ENCODE measurements at regions not wholly inside any gene's neighbourhood (a gene's known extent, or its start where the extent isn't known, plus 50 kb on each side); places are given as distances from the start of the nearest gene placed in this dataset.

GRCh38 chr14:26773906-26774593 lies 176.2 kb upstream of the NOVA1 start:
- DNase-seq: no peak

GRCh38 chr14:26775765-26776563 lies 178.1 kb upstream of the NOVA1 start:
- DNase-seq: no peak

- DNase-seq: no peak
These were observed 193.4 kb upstream of the NOVA1 start for GRCh38 chr14:26791117-26791806.

GRCh38 chr14:26794731-26795130 lies 196.9 kb upstream of the NOVA1 start:
- DNase-seq: no peak

GRCh38 chr14:26808407-26808806 lies 210.6 kb upstream of the NOVA1 start:
- DNase-seq: no peak

- DNase-seq: no peak
These were observed 212.8 kb upstream of the NOVA1 start for GRCh38 chr14:26810631-26811030.

- no peak for DNase-seq
These were observed 214.0 kb upstream of the NOVA1 start for GRCh38 chr14:26811756-26812305.

- DNase-seq: no peak
These were observed 222.3 kb upstream of the NOVA1 start for GRCh38 chr14:26820138-26820537.

GRCh38 chr14:26820572-26820971 lies 222.7 kb upstream of the NOVA1 start:
- DNase-seq: no peak

- DNase-seq: no peak
These were observed 230.9 kb upstream of the NOVA1 start for GRCh38 chr14:26828741-26829140.

- no peak for DNase-seq
These were observed 235.9 kb upstream of the NOVA1 start for GRCh38 chr14:26833621-26834176.

GRCh38 chr14:26835979-26836570 lies 238.2 kb upstream of the NOVA1 start:
- no peak for DNase-seq

- no peak for DNase-seq
These were observed 241.6 kb upstream of the NOVA1 start for GRCh38 chr14:26839481-26839880.

- no peak for DNase-seq
These were observed 243.5 kb upstream of the NOVA1 start for GRCh38 chr14:26841326-26841725.

- DNase-seq: no peak
These were observed 244.3 kb upstream of the NOVA1 start for GRCh38 chr14:26841920-26842741.

- DNase-seq: no peak
These were observed 247.5 kb upstream of the NOVA1 start for GRCh38 chr14:26845151-26845818.

- DNase-seq: no peak
These were observed 248.6 kb upstream of the NOVA1 start for GRCh38 chr14:26846388-26846787.

GRCh38 chr14:26849514-26849913 lies 251.7 kb upstream of the NOVA1 start:
- no peak for DNase-seq

GRCh38 chr14:26851793-26852192 lies 254.0 kb upstream of the NOVA1 start:
- no peak for DNase-seq

- DNase-seq: no peak
These were observed 257.4 kb upstream of the NOVA1 start for GRCh38 chr14:26855077-26855753.
